ENCODE measurements at regions not wholly inside any gene's neighbourhood (a gene's known extent, or its start where the extent isn't known, plus 50 kb on each side); places are given as distances from the start of the nearest gene placed in this dataset.
"Not testable (repeated sequence)": the region's sequence is repeated elsewhere in the genome, so short reads cannot be mapped to it uniquely, and the experiment has no call there.

DNA sequence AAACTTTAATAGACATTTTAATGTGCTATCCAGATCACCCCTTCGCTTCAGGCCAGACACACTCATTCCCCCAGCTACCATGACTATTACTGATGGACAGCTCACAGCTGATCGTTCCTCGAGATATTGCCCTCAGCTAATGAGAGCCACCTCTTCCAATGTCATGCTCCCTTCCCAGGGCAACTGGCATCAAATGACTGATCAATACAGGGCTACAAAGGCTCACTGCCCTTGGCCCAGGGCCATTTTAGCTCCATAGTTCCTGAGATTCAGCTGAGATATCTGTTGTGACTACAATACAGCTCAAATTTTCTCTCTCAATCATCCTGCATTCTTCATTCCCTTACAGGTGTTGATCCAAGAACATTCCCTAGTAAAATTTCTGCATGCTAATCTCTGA lies 104.5 kb upstream of the PKN2 start:
- Histone ChIP-seq H3K36me3 (no peaks in the 10 kb centered on the region), H3K27me3 (replicated peaks in 1 of 7) (peaks cover 0 to 7% (median 0%) of the 10 kb centered on the region in 7 donors), H3K4me3 (no peak overlapping the region), H3K4me1 (no peaks in the 10 kb centered on the region), H3K27ac (no peak overlapping the region), H3K9me3 (no peaks in the 10 kb centered on the region)
- TF ChIP-seq POLR2AphosphoS5 (IDR thresholded peaks at IDR 0.05): no peak
- TF ChIP-seq POLR2A (IDR thresholded peaks at IDR 0.05): no peak
- TF ChIP-seq, protein P1, sequence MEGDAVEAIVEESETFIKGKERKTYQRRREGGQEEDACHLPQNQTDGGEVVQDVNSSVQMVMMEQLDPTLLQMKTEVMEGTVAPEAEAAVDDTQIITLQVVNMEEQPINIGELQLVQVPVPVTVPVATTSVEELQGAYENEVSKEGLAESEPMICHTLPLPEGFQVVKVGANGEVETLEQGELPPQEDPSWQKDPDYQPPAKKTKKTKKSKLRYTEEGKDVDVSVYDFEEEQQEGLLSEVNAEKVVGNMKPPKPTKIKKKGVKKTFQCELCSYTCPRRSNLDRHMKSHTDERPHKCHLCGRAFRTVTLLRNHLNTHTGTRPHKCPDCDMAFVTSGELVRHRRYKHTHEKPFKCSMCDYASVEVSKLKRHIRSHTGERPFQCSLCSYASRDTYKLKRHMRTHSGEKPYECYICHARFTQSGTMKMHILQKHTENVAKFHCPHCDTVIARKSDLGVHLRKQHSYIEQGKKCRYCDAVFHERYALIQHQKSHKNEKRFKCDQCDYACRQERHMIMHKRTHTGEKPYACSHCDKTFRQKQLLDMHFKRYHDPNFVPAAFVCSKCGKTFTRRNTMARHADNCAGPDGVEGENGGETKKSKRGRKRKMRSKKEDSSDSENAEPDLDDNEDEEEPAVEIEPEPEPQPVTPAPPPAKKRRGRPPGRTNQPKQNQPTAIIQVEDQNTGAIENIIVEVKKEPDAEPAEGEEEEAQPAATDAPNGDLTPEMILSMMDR (IDR thresholded peaks at IDR 0.05 in 8 of 11, conservative IDR thresholded peaks at IDR 0.05 in 3 of 11): no peak
- intact Hi-C loops (cut with DNase I; ENCODE audit: low total_unique reads): no loop called here
- WGBS, 5 donors: 78 to 95% (median 89%) methylated on average over 2 to 3 of the region's 3 CpGs
- no peak for DNase-seq

DNA sequence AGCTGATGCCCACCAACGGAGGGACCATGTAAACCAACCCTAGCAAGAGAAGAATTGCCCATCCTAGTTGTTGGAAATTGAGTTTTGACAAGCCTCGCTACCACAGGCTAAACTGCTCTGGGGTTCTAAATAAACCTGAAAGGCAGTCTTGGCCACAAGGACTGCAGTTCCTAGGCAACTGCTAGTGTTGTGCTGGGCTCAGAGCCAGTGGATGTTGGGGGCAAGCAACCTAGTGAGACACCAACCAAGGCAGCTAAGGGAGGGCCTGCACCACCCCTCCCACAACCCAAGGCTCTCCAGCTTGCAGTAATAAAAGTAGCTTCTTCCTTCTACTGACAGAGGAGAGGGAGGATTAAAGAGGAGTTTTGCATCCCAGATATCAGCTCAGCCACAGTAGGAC lies 102.4 kb upstream of the PKN2 start:
- Histone ChIP-seq H3K9me3 (no peaks in the 10 kb centered on the region), H3K27ac (no peak overlapping the region), H3K36me3 (no peaks in the 10 kb centered on the region), H3K4me1 (no peaks in the 10 kb centered on the region), H3K27me3 (replicated peaks in 1 of 7) (peaks cover 0 to 7% (median 0%) of the 10 kb centered on the region in 7 donors), H3K4me3 (no peak overlapping the region)
- TF ChIP-seq POLR2A (IDR thresholded peaks at IDR 0.05) (no peak), POLR2AphosphoS5 (IDR thresholded peaks at IDR 0.05) (no peak)
- TF ChIP-seq, protein P1 (IDR thresholded peaks at IDR 0.05 in 8 of 11, conservative IDR thresholded peaks at IDR 0.05 in 3 of 11): no peak
- no peak for DNase-seq
- WGBS, 5 donors: 48 to 98% (median 75%) methylated on average over 2 of the region's 2 CpGs
- intact Hi-C loops (cut with DNase I; ENCODE audit: low total_unique reads): no loop called here

DNA sequence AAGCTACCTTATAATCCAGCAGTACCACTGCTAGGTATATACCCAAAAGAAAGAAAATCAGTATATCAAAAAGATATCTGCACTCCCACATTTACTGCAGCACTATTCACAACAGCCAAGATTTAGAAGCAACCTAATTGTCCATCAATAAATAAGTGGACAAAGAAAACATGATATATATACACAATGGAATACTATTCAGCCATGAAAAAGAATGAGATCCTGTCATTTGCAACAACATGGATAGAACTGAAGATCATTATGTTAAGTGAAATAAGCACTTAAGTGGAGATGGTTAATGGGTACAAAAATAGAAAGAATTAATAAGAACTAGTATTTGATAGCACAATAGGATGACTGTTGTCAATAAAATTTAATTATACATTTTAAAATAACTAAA lies 90.7 kb upstream of the PKN2 start:
- H3K36me3 ChIP-seq: no peaks in the 10 kb centered on the region
- intact Hi-C loops (cut with DNase I; ENCODE audit: low total_unique reads): no loop called here
- peaks cover 0 to 40% (median 23%) of the 10 kb centered on the region in 8 donors for H3K9me3 ChIP-seq
- TF ChIP-seq, protein P1 (IDR thresholded peaks at IDR 0.05 in 8 of 11, conservative IDR thresholded peaks at IDR 0.05 in 3 of 11): no peak
- TF ChIP-seq POLR2A (IDR thresholded peaks at IDR 0.05): no peak
- no peak for TF ChIP-seq POLR2AphosphoS5 (IDR thresholded peaks at IDR 0.05)
- no peaks in the 10 kb centered on the region for H3K4me1 ChIP-seq
- no peak for DNase-seq
- no peaks in the 10 kb centered on the region for H3K27me3 ChIP-seq (replicated peaks in 1 of 7)
- no peak overlapping the region for H3K4me3 ChIP-seq
- H3K27ac ChIP-seq: no peak overlapping the region

DNA sequence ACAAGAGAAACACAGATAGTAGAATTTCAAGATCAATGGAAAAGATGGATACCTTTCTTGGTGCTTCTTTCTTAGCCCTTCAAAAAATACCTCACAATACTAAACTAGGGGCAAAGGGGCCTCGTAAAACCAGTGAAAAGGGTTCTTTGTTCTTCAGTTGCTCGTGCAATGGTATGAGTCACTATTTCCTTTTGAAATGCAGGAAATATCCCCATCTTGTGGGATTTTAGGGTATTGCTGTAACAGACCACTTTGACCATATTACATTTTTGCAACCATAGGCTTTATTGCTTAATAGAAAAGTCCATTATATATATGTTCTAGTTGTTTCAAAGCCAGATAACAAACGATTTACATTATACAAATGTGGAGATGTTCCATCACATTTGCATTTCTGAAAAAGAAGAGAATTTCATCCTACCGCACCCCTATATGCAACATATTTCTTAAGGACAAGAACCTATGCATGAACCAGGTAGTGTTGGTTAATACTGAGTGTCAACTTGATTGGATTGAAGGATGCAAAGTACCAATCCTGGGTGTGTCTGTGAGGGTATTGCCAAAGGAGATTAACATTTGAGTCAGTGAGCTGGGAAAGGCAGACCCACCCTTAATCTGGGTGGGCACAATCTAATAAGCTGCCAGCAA lies 88.6 kb upstream of the PKN2 start:
- WGBS, 5 donors: 33 to 55% (median 40%) methylated on average over 4 of the region's 4 CpGs
- no peak overlapping the region for H3K27ac ChIP-seq
- intact Hi-C loops (cut with DNase I; ENCODE audit: low total_unique reads): no loop called here
- DNase-seq: no peak
- TF ChIP-seq POLR2AphosphoS5 (IDR thresholded peaks at IDR 0.05) (no peak), POLR2A (IDR thresholded peaks at IDR 0.05) (no peak)
- TF ChIP-seq, protein P1 (IDR thresholded peaks at IDR 0.05 in 8 of 11, conservative IDR thresholded peaks at IDR 0.05 in 3 of 11): peak in 6 of 11 experiments; percentile 20 to 52 (median 40)
- H3K36me3 ChIP-seq: no peaks in the 10 kb centered on the region
- no peaks in the 10 kb centered on the region for H3K27me3 ChIP-seq (replicated peaks in 1 of 7)
- peaks cover 0 to 41% (median 26%) of the 10 kb centered on the region in 8 donors for H3K9me3 ChIP-seq
- no peak overlapping the region for H3K4me3 ChIP-seq
- H3K4me1 ChIP-seq: no peaks in the 10 kb centered on the region

DNA sequence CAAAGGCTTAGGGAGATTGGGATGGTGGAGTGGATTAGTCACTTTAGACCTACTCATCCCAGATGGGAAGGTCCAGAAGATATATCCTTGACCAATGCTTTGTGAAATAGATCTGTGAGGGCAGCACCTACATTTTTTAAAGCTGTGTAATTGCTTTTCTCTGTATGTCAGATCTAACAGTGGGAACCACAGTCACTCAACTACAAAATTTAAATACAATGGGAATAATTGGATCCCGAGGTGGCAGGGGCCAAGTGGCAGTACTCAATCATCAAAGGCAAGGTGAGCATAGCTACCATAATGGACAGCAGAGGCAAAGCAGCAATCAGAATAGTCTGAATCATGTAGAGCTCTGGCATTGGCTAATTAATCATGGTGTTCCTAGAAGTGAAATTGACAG lies 86.1 kb upstream of the PKN2 start:
- intact Hi-C loops (cut with DNase I; ENCODE audit: low total_unique reads); H3K4me3 ChIP-seq; H3K4me1 ChIP-seq; H3K27me3 ChIP-seq (replicated peaks in 1 of 7); H3K27ac ChIP-seq; DNase-seq; H3K36me3 ChIP-seq: not testable (repeated sequence)
- WGBS, 5 donors: 50 to 70% (median 56%) methylated on average over 1 of the region's 1 CpG
- peaks cover 0 to 26% (median 21%) of the 10 kb centered on the region in 8 donors for H3K9me3 ChIP-seq
